Mesodermal cell (in vitro differentiated cells): ENCODE measurements at regions not wholly inside any gene's neighbourhood (a gene's known extent, or its start where the extent isn't known, plus 50 kb on each side); places are given as distances from the start of the nearest gene placed in this dataset.

Experiments used
- H3K27ac ChIP-seq: 2 replicates; pipeline ENCODE4 v1.7.0; 2013; ENCODE audit warnings: mild to moderate bottlenecking, low read depth, low read length, moderate library complexity; ENCODE audit not compliant: severe bottlenecking
- H3K36me3 ChIP-seq: 2 replicates; pipeline ENCODE4 v1.7.1; 2013; ENCODE audit warnings: mild to moderate bottlenecking, low read length, moderate library complexity; ENCODE audit not compliant: control insufficient read depth, insufficient read depth
- H3K4me1 ChIP-seq: one replicate; pipeline ENCODE4 v1.7.1; 2013; ENCODE audit warnings: mild to moderate bottlenecking, low read length; ENCODE audit not compliant: insufficient read depth, control insufficient read depth, poor library complexity, severe bottlenecking
- H3K4me3 ChIP-seq: 2 replicates; pipeline ENCODE4 v1.7.0; 2013; ENCODE audit warnings: low read length, control low read depth, mild to moderate bottlenecking; ENCODE audit not compliant: insufficient read depth, poor library complexity, severe bottlenecking; ENCODE audit errors: extremely low read depth
- H3K9me3 ChIP-seq: 2 replicates; pipeline ENCODE4 v1.7.1; 2013; ENCODE audit warnings: mild to moderate bottlenecking, low read length, moderate library complexity; ENCODE audit not compliant: control insufficient read depth
- WGBS, 2 experiments: methylation state at CpG; one replicate each; pipeline ENCODE4 v1.1.5; 2013; ENCODE audit warnings: missing lambda C conversion rate in 2 of 2; ENCODE audit not compliant: insufficient coverage in 2 of 2; 5-methylcytosine and 5-hydroxymethylcytosine counted together

GRCh38 chr4:126004941-126005340 lies 690.2 kb downstream of the FAT4 start:
- no peaks in the 10 kb centered on the region for H3K36me3 ChIP-seq
- H3K4me1 ChIP-seq: peaks cover 7% of the 10 kb centered on the region
- H3K9me3 ChIP-seq: no peaks in the 10 kb centered on the region
- WGBS, 2 experiments: 60 to 61% methylated on average over 3 of the region's 4 CpGs
- no peak overlapping the region for H3K27ac ChIP-seq
- H3K4me3 ChIP-seq: no peak overlapping the region

GRCh38 chr4:126007142-126007541 lies 692.4 kb downstream of the FAT4 start:
- Histone ChIP-seq H3K9me3 (no peaks in the 10 kb centered on the region), H3K4me1 (peaks cover 7% of the 10 kb centered on the region), H3K36me3 (no peaks in the 10 kb centered on the region), H3K4me3 (no peak overlapping the region), H3K27ac (no peak overlapping the region)
- WGBS, 2 experiments: no CpG with 5 or more reads among the region's 3 CpGs

- no peaks in the 10 kb centered on the region for H3K36me3 ChIP-seq
- no peak overlapping the region for H3K4me3 ChIP-seq
- no peak overlapping the region for H3K27ac ChIP-seq
- 100% methylated on average over 2 of the region's 3 CpGs for WGBS, 2 experiments
- H3K9me3 ChIP-seq: no peaks in the 10 kb centered on the region
- no peaks in the 10 kb centered on the region for H3K4me1 ChIP-seq
Measured at GRCh38 chr4:126012691-126013290, 698.0 kb downstream of the FAT4 start.

GRCh38 chr4:126018274-126018673 lies 703.5 kb downstream of the FAT4 start:
- Histone ChIP-seq H3K36me3 (no peaks in the 10 kb centered on the region), H3K27ac (no peak overlapping the region), H3K4me3 (no peak overlapping the region), H3K9me3 (no peaks in the 10 kb centered on the region), H3K4me1 (no peaks in the 10 kb centered on the region)
- 100% methylated on average over 1 of the region's 1 CpG; no CpG with 5 or more reads in 1 of the 2 experiments for WGBS, 2 experiments

- Histone ChIP-seq H3K36me3 (no peaks in the 10 kb centered on the region), H3K4me3 (no peak overlapping the region), H3K27ac (no peak overlapping the region), H3K4me1 (no peaks in the 10 kb centered on the region), H3K9me3 (no peaks in the 10 kb centered on the region)
- WGBS, 2 experiments: 40 to 50% methylated on average over 1 of the region's 3 CpGs
Measured at GRCh38 chr4:126023896-126024295, 709.1 kb downstream of the FAT4 start.

- H3K36me3 ChIP-seq: no peaks in the 10 kb centered on the region
- peaks cover 3% of the 10 kb centered on the region for H3K9me3 ChIP-seq
- H3K4me1 ChIP-seq: no peaks in the 10 kb centered on the region
- H3K4me3 ChIP-seq: no peak overlapping the region
- no peak overlapping the region for H3K27ac ChIP-seq
- 80% methylated on average over 1 of the region's 2 CpGs; no CpG with 5 or more reads in 1 of the 2 experiments for WGBS, 2 experiments
Measured at GRCh38 chr4:126027601-126028000, 712.8 kb downstream of the FAT4 start.

GRCh38 chr4:126028876-126029275 lies 714.1 kb downstream of the FAT4 start:
- Histone ChIP-seq H3K4me3 (no peak overlapping the region), H3K9me3 (peaks cover 3% of the 10 kb centered on the region), H3K4me1 (no peaks in the 10 kb centered on the region), H3K36me3 (no peaks in the 10 kb centered on the region), H3K27ac (no peak overlapping the region)

- no peaks in the 10 kb centered on the region for H3K4me1 ChIP-seq
- H3K9me3 ChIP-seq: no peaks in the 10 kb centered on the region
- no CpG with 5 or more reads among the region's 2 CpGs for WGBS, 2 experiments
- H3K36me3 ChIP-seq: no peaks in the 10 kb centered on the region
- H3K27ac ChIP-seq: no peak overlapping the region
- H3K4me3 ChIP-seq: no peak overlapping the region
Measured at GRCh38 chr4:126037231-126037630, 722.5 kb downstream of the FAT4 start.

- Histone ChIP-seq H3K4me1 (no peaks in the 10 kb centered on the region), H3K9me3 (no peaks in the 10 kb centered on the region), H3K4me3 (no peak overlapping the region), H3K27ac (no peak overlapping the region), H3K36me3 (no peaks in the 10 kb centered on the region)
- WGBS, 2 experiments: no CpG with 5 or more reads among the region's 2 CpGs
Measured at GRCh38 chr4:126038502-126039144, 723.9 kb downstream of the FAT4 start.

GRCh38 chr4:126046081-126046614 lies 731.4 kb downstream of the FAT4 start:
- Histone ChIP-seq H3K4me1 (peaks cover 3% of the 10 kb centered on the region), H3K9me3 (no peaks in the 10 kb centered on the region), H3K4me3 (no peak overlapping the region), H3K27ac (no peak overlapping the region), H3K36me3 (no peaks in the 10 kb centered on the region)
- 33 to 40% methylated on average over 1 of the region's 2 CpGs for WGBS, 2 experiments

- H3K9me3 ChIP-seq: no peaks in the 10 kb centered on the region
- H3K4me1 ChIP-seq: peaks cover 3% of the 10 kb centered on the region
- no peaks in the 10 kb centered on the region for H3K36me3 ChIP-seq
- no peak overlapping the region for H3K4me3 ChIP-seq
- 100% methylated on average over 1 of the region's 1 CpG; no CpG with 5 or more reads in 1 of the 2 experiments for WGBS, 2 experiments
- H3K27ac ChIP-seq: no peak overlapping the region
Measured at GRCh38 chr4:126047114-126047513, 732.4 kb downstream of the FAT4 start.
